ENCODE measurements at regions not wholly inside any gene's neighbourhood (a gene's known extent, or its start where the extent isn't known, plus 50 kb on each side); places are given as distances from the start of the nearest gene placed in this dataset.

GRCh38 chr13:105063676-105064075 is 1471.8 kb downstream of the EFNB2 start:
- no peak for TF ChIP-seq POLR2AphosphoS5 (IDR thresholded peaks at IDR 0.05)
- no peak for TF ChIP-seq POLR2A (IDR thresholded peaks at IDR 0.05)
- no peak for TF ChIP-seq CTCF (IDR thresholded peaks at IDR 0.05)

All from breast epithelium (tissue), 3 donors.